GM23338 (cell line): ENCODE measurements at regions not wholly inside any gene's neighbourhood (a gene's known extent, or its start where the extent isn't known, plus 50 kb on each side); places are given as distances from the start of the nearest gene placed in this dataset.

Experiments used
- CREB1 ChIP-seq: fragments of 250-450 bp; sonication (Bioruptor Pico); IDR thresholded peaks from 2 replicates; pipeline ENCODE4 v1.5.0; 2020; ENCODE audit warnings: low read depth, mild to moderate bottlenecking, moderate library complexity
- EZH2 ChIP-seq: fragments of 200-600 bp; sonication (generic); IDR thresholded peaks from one replicate; pipeline ENCODE4 v1.8.0; 2017; ENCODE audit warnings: antibody characterized with exemption, mild to moderate bottlenecking, low read depth; ENCODE audit not compliant: unreplicated experiment
- EZH2phosphoT487 ChIP-seq: fragments of 200-600 bp; sonication (generic); IDR thresholded peaks from one replicate; pipeline ENCODE4 v1.8.1; 2018; ENCODE audit warnings: antibody characterized with exemption; ENCODE audit not compliant: unreplicated experiment
- JUNB ChIP-seq: IDR thresholded peaks from one replicate; pipeline ENCODE4 v1.6.1; 2016; ENCODE audit warnings: antibody characterized with exemption; ENCODE audit not compliant: unreplicated experiment
- NANOG ChIP-seq: IDR thresholded peaks from 2 replicates; pipeline ENCODE4 v1.6.1; 2016; ENCODE audit warnings: antibody characterized with exemption, borderline replicate concordance
- POLR2AphosphoS5 ChIP-seq: IDR thresholded peaks from 2 replicates; pipeline ENCODE4 v1.6.1; 2016; ENCODE audit warnings: antibody characterized with exemption, low read depth
- STAT1 ChIP-seq: IDR thresholded peaks from one replicate; pipeline ENCODE4 v1.6.1; 2016; ENCODE audit warnings: antibody characterized with exemption; ENCODE audit not compliant: unreplicated experiment
- ZNF114 ChIP-seq: fragments of 250-450 bp; sonication (Bioruptor Pico); IDR thresholded peaks from 2 replicates; pipeline ENCODE4 v1.5.0; 2020; ENCODE audit warnings: mild to moderate bottlenecking, moderate library complexity
- ZNF331 ChIP-seq: fragments of 250-450 bp; sonication (Bioruptor Pico); IDR thresholded peaks from 2 replicates; pipeline ENCODE4 v1.5.0; 2020; ENCODE audit warnings: low read depth, mild to moderate bottlenecking, moderate library complexity
- TF ChIP-seq, protein P1 (sequence below), 2 experiments: fragments of 200-600 bp in 1 of 2; sonication (generic) in 1 of 2; conservative IDR thresholded peaks; 2 replicates each; pipeline versions ENCODE4 v1.5.1 to v1.6.1; 2016 to 2017; ENCODE audit warnings: antibody characterized with exemption in 2 of 2, low read depth in 2 of 2, mild to moderate bottlenecking in 2 of 2, moderate library complexity in 1 of 2
- TF ChIP-seq, protein P2 (sequence below): IDR thresholded peaks from one replicate; pipeline ENCODE4 v1.6.1; 2018; ENCODE audit warnings: antibody characterized with exemption; ENCODE audit not compliant: unreplicated experiment
- TF ChIP-seq, protein P3 (sequence below): IDR thresholded peaks from 2 replicates; pipeline ENCODE4 v1.6.1; 2016; ENCODE audit warnings: antibody characterized with exemption
- TF ChIP-seq, protein P4 (sequence below): fragments of 250-450 bp; sonication (Bioruptor Pico); IDR thresholded peaks from 2 replicates; pipeline ENCODE4 v1.5.0; 2020; ENCODE audit warnings: mild to moderate bottlenecking, moderate library complexity

DNA sequence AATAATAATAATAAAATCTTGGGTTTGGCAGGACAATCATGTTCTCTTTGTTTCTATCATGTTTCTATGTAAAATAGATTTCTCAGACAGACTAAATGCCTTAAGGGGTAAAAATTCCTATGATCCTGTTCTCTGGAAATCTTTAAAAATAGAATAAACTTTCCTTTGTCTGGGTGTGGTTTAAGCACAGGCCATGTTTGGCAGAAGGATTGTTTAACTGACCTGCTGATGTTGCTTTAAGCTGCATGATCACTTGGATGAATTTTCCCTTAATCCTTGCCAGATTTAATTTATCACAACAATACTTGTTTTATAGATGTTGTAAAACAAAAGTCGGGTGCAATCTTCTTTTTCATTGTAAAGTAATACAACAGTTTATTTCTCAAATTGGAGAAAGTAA, 341.7 kb upstream of the FAT1 start:
- TF ChIP-seq POLR2AphosphoS5 (no peak), CREB1 (CRISPR knock-in tag) (no peak), EZH2 (no peak), EZH2phosphoT487 (no peak), NANOG (no peak), JUNB (no peak), ZNF114 (no peak), ZNF331 (CRISPR knock-in tag) (no peak), STAT1 (no peak)
- TF ChIP-seq, protein P1, sequence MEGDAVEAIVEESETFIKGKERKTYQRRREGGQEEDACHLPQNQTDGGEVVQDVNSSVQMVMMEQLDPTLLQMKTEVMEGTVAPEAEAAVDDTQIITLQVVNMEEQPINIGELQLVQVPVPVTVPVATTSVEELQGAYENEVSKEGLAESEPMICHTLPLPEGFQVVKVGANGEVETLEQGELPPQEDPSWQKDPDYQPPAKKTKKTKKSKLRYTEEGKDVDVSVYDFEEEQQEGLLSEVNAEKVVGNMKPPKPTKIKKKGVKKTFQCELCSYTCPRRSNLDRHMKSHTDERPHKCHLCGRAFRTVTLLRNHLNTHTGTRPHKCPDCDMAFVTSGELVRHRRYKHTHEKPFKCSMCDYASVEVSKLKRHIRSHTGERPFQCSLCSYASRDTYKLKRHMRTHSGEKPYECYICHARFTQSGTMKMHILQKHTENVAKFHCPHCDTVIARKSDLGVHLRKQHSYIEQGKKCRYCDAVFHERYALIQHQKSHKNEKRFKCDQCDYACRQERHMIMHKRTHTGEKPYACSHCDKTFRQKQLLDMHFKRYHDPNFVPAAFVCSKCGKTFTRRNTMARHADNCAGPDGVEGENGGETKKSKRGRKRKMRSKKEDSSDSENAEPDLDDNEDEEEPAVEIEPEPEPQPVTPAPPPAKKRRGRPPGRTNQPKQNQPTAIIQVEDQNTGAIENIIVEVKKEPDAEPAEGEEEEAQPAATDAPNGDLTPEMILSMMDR (conservative IDR thresholded peaks at IDR 0.05; ENCODE audit: low read depth in 2 of 2) = no peak
- TF ChIP-seq, protein P2, sequence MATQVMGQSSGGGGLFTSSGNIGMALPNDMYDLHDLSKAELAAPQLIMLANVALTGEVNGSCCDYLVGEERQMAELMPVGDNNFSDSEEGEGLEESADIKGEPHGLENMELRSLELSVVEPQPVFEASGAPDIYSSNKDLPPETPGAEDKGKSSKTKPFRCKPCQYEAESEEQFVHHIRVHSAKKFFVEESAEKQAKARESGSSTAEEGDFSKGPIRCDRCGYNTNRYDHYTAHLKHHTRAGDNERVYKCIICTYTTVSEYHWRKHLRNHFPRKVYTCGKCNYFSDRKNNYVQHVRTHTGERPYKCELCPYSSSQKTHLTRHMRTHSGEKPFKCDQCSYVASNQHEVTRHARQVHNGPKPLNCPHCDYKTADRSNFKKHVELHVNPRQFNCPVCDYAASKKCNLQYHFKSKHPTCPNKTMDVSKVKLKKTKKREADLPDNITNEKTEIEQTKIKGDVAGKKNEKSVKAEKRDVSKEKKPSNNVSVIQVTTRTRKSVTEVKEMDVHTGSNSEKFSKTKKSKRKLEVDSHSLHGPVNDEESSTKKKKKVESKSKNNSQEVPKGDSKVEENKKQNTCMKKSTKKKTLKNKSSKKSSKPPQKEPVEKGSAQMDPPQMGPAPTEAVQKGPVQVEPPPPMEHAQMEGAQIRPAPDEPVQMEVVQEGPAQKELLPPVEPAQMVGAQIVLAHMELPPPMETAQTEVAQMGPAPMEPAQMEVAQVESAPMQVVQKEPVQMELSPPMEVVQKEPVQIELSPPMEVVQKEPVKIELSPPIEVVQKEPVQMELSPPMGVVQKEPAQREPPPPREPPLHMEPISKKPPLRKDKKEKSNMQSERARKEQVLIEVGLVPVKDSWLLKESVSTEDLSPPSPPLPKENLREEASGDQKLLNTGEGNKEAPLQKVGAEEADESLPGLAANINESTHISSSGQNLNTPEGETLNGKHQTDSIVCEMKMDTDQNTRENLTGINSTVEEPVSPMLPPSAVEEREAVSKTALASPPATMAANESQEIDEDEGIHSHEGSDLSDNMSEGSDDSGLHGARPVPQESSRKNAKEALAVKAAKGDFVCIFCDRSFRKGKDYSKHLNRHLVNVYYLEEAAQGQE = no peak
- TF ChIP-seq, protein P3, sequence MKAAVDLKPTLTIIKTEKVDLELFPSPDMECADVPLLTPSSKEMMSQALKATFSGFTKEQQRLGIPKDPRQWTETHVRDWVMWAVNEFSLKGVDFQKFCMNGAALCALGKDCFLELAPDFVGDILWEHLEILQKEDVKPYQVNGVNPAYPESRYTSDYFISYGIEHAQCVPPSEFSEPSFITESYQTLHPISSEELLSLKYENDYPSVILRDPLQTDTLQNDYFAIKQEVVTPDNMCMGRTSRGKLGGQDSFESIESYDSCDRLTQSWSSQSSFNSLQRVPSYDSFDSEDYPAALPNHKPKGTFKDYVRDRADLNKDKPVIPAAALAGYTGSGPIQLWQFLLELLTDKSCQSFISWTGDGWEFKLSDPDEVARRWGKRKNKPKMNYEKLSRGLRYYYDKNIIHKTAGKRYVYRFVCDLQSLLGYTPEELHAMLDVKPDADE = no peak
- TF ChIP-seq, protein P4, sequence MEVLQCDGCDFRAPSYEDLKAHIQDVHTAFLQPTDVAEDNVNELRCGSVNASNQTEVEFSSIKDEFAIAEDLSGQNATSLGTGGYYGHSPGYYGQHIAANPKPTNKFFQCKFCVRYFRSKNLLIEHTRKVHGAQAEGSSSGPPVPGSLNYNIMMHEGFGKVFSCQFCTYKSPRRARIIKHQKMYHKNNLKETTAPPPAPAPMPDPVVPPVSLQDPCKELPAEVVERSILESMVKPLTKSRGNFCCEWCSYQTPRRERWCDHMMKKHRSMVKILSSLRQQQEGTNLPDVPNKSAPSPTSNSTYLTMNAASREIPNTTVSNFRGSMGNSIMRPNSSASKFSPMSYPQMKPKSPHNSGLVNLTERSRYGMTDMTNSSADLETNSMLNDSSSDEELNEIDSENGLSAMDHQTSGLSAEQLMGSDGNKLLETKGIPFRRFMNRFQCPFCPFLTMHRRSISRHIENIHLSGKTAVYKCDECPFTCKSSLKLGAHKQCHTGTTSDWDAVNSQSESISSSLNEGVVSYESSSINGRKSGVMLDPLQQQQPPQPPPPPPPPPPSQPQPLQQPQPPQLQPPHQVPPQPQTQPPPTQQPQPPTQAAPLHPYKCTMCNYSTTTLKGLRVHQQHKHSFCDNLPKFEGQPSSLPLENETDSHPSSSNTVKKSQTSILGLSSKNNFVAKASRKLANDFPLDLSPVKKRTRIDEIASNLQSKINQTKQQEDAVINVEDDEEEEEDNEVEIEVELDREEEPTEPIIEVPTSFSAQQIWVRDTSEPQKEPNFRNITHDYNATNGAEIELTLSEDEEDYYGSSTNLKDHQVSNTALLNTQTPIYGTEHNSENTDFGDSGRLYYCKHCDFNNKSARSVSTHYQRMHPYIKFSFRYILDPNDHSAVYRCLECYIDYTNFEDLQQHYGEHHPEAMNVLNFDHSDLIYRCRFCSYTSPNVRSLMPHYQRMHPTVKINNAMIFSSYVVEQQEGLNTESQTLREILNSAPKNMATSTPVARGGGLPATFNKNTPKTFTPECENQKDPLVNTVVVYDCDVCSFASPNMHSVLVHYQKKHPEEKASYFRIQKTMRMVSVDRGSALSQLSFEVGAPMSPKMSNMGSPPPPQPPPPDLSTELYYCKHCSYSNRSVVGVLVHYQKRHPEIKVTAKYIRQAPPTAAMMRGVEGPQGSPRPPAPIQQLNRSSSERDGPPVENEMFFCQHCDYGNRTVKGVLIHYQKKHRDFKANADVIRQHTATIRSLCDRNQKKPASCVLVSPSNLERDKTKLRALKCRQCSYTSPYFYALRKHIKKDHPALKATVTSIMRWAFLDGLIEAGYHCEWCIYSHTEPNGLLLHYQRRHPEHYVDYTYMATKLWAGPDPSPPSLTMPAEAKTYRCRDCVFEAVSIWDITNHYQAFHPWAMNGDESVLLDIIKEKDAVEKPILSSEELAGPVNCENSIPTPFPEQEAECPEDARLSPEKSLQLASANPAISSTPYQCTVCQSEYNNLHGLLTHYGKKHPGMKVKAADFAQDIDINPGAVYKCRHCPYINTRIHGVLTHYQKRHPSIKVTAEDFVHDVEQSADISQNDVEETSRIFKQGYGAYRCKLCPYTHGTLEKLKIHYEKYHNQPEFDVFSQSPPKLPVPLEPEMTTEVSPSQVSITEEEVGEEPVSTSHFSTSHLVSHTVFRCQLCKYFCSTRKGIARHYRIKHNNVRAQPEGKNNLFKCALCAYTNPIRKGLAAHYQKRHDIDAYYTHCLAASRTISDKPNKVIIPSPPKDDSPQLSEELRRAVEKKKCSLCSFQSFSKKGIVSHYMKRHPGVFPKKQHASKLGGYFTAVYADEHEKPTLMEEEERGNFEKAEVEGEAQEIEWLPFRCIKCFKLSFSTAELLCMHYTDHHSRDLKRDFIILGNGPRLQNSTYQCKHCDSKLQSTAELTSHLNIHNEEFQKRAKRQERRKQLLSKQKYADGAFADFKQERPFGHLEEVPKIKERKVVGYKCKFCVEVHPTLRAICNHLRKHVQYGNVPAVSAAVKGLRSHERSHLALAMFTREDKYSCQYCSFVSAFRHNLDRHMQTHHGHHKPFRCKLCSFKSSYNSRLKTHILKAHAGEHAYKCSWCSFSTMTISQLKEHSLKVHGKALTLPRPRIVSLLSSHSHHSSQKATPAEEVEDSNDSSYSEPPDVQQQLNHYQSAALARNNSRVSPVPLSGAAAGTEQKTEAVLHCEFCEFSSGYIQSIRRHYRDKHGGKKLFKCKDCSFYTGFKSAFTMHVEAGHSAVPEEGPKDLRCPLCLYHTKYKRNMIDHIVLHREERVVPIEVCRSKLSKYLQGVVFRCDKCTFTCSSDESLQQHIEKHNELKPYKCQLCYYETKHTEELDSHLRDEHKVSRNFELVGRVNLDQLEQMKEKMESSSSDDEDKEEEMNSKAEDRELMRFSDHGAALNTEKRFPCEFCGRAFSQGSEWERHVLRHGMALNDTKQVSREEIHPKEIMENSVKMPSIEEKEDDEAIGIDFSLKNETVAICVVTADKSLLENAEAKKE = no peak
